ENCODE measurements at regions not wholly inside any gene's neighbourhood (a gene's known extent, or its start where the extent isn't known, plus 50 kb on each side); places are given as distances from the start of the nearest gene placed in this dataset.

DNA sequence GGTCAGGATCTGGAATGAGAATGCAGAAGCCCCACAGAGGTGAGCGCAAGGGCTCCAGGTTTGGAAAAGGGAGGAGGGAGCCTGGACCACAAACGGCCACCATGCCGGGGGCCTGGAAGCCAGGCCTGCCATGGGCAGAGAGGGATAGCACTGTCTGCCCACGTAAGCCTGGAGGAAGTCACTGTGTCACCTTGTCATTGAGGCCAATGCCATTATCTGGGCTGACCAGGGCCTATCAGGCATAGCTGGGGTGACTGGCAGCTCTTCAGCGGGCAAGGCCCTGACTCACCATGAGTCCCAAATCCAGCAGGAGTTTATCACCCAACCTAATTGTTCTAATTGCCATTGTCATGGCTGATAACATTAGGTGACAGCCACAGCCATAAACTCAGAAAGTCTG is 84.6 kb downstream of the MATN1 start:
- DNase-seq (ENCODE audit: low spot score), result no peak
- no peak for ATAC-seq

DNA sequence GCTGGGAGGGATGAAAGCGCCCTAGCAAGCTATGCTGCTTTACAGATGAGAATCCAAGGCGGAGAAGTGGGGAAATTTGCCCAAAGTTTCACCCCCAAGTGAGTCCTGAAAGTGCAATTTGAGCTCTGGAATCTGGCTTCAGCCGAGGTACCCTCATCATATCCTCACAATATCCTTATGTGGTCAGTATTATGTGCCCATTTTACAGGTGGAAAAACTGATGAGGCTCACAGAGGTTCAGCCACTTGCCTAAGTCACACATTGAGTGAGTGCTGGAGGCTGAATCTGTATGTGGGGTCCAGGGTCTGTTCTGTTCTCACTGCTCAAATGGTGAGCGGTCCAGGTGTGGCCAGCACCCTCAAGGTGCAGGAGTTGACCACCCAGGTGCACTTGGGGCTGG is 85.3 kb downstream of the MATN1 start:
- no peak for DNase-seq (ENCODE audit: low spot score)
- ATAC-seq, result no peak

DNA sequence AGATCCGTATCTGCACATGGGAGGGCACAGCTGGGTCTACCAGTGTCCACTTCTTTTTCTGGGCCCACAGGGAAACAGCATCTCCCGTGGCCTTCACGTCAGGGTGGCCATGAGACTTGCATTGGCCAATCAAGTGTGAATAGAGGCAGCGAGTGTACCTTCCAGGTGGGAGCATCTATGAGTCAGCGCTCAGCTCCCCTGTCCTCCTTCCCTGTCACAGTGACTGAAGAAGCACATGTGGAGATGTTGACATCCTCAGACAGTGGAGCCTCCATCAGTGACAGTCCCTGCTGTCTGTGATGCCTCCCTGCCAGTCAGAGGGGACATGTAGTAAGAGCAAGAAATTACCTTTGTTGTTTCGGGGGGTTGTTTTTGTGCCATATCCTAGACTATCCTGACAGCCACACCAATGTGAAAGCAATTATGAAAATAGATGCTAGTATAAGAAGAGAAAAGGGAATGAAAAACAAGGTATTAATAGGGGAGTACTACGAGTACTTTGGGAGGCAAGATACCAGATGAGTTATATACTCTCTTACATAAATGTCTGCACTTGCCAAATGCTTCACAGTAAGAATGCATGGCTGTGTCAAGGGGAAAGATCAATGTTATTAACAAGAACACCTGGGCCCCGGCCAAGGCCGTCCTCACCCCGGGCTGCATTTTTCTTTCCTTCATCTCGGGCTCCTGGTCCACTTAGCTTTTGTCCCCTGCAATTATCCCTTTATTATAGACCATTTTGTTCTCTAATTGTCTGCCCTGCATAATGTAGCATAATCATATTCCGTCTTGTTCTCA is 86.0 kb downstream of the MATN1 start:
- DNase-seq (ENCODE audit: low spot score) (no peak), ATAC-seq (no peak)

- DNase-seq (ENCODE audit: low spot score) (no peak), ATAC-seq (no peak)
Observed at GRCh38 chr1:30636621-30637020, 86.8 kb downstream of the MATN1 start.

DNA sequence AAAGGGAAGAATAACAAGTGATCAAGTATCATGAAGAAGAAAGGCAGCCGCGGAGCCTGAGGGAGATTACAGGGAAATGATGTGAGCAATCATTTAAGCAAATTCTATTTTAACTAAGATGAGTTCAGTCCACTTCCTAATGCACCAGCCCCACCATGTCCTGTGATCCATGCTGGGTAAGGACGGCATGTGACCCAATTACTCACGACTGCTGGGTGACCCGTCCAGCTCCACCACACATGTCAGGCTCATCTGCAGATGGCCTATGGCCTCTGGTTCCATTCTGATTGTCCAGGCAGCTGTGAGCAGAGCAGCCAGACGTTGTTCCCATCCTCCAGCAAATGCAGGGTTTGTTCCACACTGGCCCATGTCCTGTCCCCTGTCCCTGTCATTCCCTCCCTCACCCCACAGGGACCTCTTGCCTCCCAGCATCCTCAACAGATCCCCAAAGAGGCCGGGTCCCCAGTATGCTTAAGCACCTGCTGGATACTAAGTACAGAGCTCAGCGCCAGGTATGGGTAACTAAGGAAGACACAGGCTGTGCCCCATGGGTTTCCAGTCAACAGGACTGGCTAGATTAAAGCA is 87.9 kb downstream of the MATN1 start:
- ATAC-seq (no peak), DNase-seq (ENCODE audit: low spot score) (no peak)

GRCh38 chr1:30634507-30634906 is 88.9 kb downstream of the MATN1 start:
- no peak for ATAC-seq

DNA sequence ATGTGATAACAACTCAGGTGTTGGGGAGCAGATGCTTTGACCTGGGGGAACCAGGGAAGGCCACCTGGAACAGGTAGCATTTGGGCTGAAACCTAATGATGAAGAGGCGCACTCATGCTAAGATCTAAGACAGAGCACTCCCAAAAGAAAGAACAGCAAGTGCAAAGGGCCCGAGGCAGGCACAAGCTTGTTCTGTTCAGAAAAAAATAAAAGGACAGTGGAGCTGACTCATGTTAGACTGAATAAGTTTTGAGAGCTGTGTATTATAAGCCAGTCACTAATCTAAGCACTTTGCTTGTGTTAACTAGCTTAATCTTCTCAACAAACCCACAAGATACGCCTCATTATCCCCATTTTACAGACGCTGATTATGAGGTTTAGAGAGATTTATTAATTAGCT is 90.1 kb downstream of the MATN1 start:
- ATAC-seq (no peak), DNase-seq (ENCODE audit: low spot score) (no peak)

More at GRCh38 chr1:30634507-30634906, 88.9 kb downstream of the MATN1 start:
- no peak for DNase-seq (ENCODE audit: low spot score)

- no peak for ATAC-seq
- DNase-seq (ENCODE audit: low spot score), result no peak
Observed at GRCh38 chr1:30632481-30632880, 90.9 kb downstream of the MATN1 start.

GRCh38 chr1:30631700-30632099 is 91.7 kb downstream of the MATN1 start:
- DNase-seq (ENCODE audit: low spot score) (no peak), ATAC-seq (no peak)

DNA sequence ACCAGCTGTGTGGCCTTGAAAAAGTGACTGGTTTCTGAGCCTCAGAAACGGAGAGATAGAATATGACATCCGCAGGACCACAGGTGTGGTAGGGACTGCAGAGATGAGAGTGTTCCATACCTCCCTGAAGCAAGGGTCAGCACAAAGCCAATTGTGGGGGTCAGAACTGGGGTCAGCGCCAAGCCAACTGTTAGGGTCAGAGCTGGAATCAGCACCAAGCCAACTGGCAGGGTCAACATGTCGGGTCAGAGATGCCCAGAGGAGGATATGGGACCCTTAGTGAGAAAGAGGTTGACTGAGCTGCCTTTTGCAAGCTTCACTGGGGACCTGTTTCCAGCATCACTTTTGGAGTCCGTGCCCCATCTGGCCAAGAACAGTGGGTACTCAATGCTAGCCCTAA is 93.9 kb downstream of the MATN1 start:
- DNase-seq (ENCODE audit: low spot score) (no peak), ATAC-seq (no peak)

DNA sequence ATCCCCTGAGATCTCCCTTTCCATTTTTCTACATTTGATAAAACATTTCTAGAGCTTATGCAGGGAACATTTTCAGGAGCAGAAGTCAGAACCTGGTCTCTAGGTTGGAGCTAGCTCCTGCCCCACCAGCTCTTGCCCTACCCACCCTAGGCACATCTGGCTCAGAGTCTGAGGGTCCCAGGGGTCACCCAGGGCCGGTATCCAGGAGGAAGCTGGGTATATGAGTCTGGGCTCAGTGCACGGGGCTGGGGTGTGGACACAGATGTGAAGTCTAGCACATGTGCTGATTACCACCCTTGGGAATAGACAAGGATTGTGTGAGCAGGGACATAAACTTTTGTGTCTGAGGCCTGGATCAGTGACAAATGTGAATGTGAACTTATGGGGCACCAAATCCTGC is 95.4 kb downstream of the MATN1 start:
- DNase-seq (ENCODE audit: low spot score) (no peak), ATAC-seq (no peak)

DNA sequence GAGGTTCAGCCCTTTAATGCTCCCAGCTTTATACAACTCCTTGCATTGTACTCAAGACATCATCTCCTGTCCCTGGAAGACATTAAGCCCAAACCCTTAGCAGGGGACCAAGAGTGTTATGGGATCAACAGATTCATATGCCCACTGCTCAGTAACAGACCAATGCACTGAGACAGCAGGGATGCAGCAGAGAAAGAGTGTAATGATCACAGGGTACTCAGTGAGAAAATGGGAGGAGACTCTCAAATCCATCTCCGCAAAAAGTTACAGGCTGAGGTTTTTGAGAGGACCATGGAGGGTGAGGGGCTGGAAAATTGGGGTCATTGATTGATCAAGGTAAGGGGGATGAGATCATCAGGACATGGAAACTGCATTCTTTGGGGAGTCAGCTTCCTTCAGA is 96.2 kb downstream of the MATN1 start:
- DNase-seq (ENCODE audit: low spot score) (no peak), ATAC-seq (no peak)

DNA sequence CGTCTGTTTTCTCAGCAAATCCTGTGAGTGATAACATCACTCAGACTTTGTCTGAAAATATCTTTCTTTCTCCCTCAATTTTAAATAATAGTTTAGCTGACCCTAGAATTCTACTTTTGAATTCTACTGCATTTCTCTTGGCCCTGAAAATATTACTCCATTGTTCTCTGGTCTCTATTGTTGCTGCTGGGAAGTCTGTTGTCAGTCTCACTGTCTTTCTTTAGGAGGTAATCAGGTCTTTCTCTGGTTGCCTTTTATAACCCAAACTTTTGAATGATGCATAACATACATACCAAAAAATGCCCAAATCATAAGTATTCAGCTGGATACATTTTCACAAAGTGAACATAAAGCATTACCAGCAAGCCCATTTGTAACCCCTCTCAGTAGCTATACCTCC is 100.0 kb downstream of the MATN1 start:
- no peak for ATAC-seq
- DNase-seq (ENCODE audit: low spot score), result no peak

- no peak for ATAC-seq
- no peak for DNase-seq (ENCODE audit: low spot score)
Observed at GRCh38 chr1:30619619-30620018, 103.8 kb downstream of the MATN1 start.

DNA sequence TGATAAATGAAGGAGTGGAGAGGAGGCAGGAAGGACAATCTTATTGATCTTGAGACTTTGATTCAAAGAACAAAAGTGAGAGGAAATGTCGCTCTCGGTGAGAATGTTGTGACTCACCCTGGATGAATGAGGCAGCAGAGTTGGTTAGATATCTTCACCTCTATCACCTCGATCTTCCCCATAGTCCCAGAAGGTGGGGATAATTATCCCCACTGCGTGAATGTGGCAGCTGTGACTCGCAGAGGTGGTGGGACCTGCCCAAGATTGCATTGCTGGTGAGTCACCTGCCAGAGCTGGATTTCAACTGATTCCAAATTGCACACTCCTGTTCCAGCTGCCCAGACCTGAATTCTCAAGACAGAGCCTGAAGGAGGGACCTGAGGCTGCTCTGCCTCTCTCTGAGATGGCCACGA is 105.0 kb downstream of the MATN1 start:
- ATAC-seq, result no peak

GRCh38 chr1:30616759-30617158 is 106.6 kb downstream of the MATN1 start:
- no peak for ATAC-seq
- no peak for DNase-seq (ENCODE audit: low spot score)

More for the DNA sequence above, 105.0 kb downstream of the MATN1 start:
- no peak for DNase-seq (ENCODE audit: low spot score)

GRCh38 chr1:30615816-30616590 is 107.4 kb downstream of the MATN1 start:
- DNase-seq (ENCODE audit: low spot score), result no peak

DNA sequence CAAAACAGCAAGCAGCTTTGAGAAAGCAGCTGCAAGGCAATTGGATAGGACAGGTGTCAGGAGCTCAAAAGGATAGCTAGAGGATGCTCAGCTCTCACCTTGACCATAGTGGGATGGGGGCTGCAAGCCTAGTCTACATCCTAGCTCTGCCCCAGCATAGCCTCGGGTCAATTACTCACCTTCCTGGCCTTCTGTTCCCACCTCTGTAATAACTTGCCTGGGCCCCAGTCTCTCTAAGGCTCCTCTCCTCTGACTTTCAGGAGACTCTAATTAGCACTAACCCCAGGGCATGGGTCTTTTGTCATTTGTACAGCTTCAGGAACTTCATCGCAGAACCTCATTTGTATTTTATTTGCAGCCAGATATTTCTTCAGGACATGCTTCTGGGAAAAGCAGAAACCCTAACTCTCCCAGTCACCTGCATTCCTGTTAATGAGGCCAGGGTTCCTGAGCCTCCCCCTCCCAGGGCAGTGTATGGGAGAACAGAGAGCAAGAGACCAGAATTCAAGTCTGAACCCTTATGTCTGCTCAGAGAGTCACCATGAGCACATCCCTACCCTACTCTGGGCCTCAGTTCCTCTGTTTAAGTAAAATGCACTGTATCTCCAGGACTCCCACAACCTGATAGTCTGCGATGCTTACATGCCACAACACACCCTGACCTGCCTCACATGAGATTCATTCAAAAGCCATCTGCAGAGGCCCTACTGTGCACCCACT is 108.1 kb downstream of the MATN1 start:
- no peak for ATAC-seq
- DNase-seq (ENCODE audit: low spot score), result no peak

More at GRCh38 chr1:30615816-30616590, 107.4 kb downstream of the MATN1 start:
- no peak for ATAC-seq

DNA sequence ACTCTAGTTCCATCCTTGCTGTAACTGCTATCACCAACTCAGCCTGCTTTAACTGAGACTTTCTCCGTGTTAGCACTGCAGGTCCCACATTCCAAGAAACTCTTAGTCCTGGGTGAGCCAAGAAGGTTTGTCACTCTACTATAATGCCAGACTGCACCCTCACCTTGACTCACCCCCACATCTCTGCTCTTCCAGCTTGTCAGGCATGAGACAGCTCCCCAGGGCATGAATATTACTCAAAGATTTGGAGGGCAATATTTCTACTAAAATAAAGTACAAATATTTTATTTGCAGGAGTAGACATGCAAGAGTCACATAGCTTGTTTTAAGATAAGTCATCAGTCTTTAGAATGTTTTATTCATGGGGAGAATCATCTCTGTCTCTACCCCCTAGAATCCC is 110.2 kb downstream of the MATN1 start:
- ATAC-seq (no peak), DNase-seq (ENCODE audit: low spot score) (no peak)

DNA sequence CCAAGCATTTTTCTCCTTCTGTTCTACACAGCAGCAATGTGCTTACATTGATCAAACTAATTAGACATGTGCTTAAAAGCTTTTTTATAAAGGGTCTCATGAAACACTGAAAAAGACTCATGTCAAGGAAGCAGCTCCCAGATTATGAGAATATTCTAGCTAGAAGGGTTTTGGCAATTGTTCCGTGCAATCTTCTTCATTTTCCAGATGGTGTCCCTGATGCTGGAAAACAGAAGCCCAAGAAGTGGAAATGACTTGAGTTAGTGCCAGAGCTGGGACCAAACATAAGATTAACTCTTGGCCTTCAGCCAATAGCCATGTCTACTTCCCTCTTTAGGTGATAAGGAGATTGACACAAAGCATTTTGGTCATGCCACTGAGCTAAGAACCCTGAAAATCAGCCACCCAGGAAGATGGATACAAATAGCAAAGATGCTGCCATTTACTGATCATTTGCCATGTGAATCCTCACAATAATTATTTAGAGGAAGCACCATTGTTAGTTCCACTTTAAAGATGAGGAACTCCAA is 110.8 kb downstream of the MATN1 start:
- ATAC-seq (no peak), DNase-seq (ENCODE audit: low spot score) (no peak)

- no peak for ATAC-seq
- peak; percentile 24 for DNase-seq (ENCODE audit: low spot score)
Observed at GRCh38 chr1:30611741-30612309, 111.6 kb downstream of the MATN1 start.
